WTC11 (cell line): ENCODE measurements at regions not wholly inside any gene's neighbourhood (a gene's known extent, or its start where the extent isn't known, plus 50 kb on each side); places are given as distances from the start of the nearest gene placed in this dataset.

Experiments
- ATF3 ChIP-seq: sonication (generic); formaldehyde crosslinking; conservative IDR thresholded peaks from 2 replicates; pipeline ENCODE4 v1.8.1; 2022; ENCODE audit warnings: mild to moderate bottlenecking, missing genetic modification reagents
- CREM ChIP-seq: sonication (generic); formaldehyde crosslinking; IDR thresholded peaks from 2 replicates; pipeline ENCODE4 v1.8.1; 2022; ENCODE audit warnings: mild to moderate bottlenecking, missing genetic modification reagents, moderate library complexity
- E2F5 ChIP-seq: sonication (generic); formaldehyde crosslinking; IDR thresholded peaks from 2 replicates; pipeline ENCODE4 v1.8.1; 2022; ENCODE audit warnings: mild to moderate bottlenecking, moderate library complexity, missing genetic modification reagents
- PREB ChIP-seq: sonication (generic); formaldehyde crosslinking; IDR thresholded peaks from 2 replicates; pipeline ENCODE4 v1.8.1; 2022; ENCODE audit warnings: mild to moderate bottlenecking, missing genetic modification reagents, moderate library complexity, borderline replicate concordance
- SP1 ChIP-seq: sonication (generic); formaldehyde crosslinking; conservative IDR thresholded peaks from 2 replicates; pipeline ENCODE4 v1.8.1; 2022; ENCODE audit warnings: missing genetic modification reagents
- USF2 ChIP-seq: sonication (generic); formaldehyde crosslinking; IDR thresholded peaks from 2 replicates; pipeline ENCODE4 v1.8.1; 2023; ENCODE audit warnings: mild to moderate bottlenecking, missing genetic modification reagents, moderate library complexity
- ZBTB43 ChIP-seq: sonication (generic); formaldehyde crosslinking; IDR thresholded peaks from 2 replicates; pipeline ENCODE4 v1.8.1; 2023; ENCODE audit warnings: mild to moderate bottlenecking, missing genetic modification reagents
- ZNF317 ChIP-seq: sonication (generic); formaldehyde crosslinking; IDR thresholded peaks from 2 replicates; pipeline ENCODE4 v1.8.1; 2023; ENCODE audit warnings: low read depth, mild to moderate bottlenecking, moderate library complexity, missing genetic modification reagents, borderline replicate concordance
- ZNF396 ChIP-seq: fragments of 250-450 bp; sonication (Bioruptor Pico); IDR thresholded peaks from 2 replicates; pipeline ENCODE4 v1.8.0; 2021; ENCODE audit warnings: mild to moderate bottlenecking, moderate library complexity, borderline replicate concordance
- TF ChIP-seq, protein P1 (sequence below): fragments of 200-600 bp; IDR thresholded peaks from 2 replicates; pipeline ENCODE4 v1.8.0; 2022; ENCODE audit warnings: antibody characterized with exemption
- TF ChIP-seq, protein P2 (sequence below): sonication (generic); formaldehyde crosslinking; IDR thresholded peaks from 2 replicates; pipeline ENCODE4 v1.8.0; 2022; ENCODE audit warnings: mild to moderate bottlenecking, missing genetic modification reagents

GRCh38 chr10:28836435-28836743 is 159.1 kb downstream of the BAMBI start:
- TF ChIP-seq ZNF317 (CRISPR knock-in tag) (no peak), ZNF396 (no peak), E2F5 (CRISPR knock-in tag) (no peak), ATF3 (no peak), SP1 (CRISPR knock-in tag) (no peak), CREM (no peak), PREB (no peak), ZBTB43 (CRISPR knock-in tag) (no peak), USF2 (CRISPR knock-in tag) (no peak)
- TF ChIP-seq, protein P1, sequence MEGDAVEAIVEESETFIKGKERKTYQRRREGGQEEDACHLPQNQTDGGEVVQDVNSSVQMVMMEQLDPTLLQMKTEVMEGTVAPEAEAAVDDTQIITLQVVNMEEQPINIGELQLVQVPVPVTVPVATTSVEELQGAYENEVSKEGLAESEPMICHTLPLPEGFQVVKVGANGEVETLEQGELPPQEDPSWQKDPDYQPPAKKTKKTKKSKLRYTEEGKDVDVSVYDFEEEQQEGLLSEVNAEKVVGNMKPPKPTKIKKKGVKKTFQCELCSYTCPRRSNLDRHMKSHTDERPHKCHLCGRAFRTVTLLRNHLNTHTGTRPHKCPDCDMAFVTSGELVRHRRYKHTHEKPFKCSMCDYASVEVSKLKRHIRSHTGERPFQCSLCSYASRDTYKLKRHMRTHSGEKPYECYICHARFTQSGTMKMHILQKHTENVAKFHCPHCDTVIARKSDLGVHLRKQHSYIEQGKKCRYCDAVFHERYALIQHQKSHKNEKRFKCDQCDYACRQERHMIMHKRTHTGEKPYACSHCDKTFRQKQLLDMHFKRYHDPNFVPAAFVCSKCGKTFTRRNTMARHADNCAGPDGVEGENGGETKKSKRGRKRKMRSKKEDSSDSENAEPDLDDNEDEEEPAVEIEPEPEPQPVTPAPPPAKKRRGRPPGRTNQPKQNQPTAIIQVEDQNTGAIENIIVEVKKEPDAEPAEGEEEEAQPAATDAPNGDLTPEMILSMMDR: no peak
- TF ChIP-seq, protein P2, sequence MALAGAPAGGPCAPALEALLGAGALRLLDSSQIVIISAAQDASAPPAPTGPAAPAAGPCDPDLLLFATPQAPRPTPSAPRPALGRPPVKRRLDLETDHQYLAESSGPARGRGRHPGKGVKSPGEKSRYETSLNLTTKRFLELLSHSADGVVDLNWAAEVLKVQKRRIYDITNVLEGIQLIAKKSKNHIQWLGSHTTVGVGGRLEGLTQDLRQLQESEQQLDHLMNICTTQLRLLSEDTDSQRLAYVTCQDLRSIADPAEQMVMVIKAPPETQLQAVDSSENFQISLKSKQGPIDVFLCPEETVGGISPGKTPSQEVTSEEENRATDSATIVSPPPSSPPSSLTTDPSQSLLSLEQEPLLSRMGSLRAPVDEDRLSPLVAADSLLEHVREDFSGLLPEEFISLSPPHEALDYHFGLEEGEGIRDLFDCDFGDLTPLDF (CRISPR knock-in tag): no peak
